Omental fat pad (tissue), 3 donors: ENCODE measurements at regions not wholly inside any gene's neighbourhood (a gene's known extent, or its start where the extent isn't known, plus 50 kb on each side); places are given as distances from the start of the nearest gene placed in this dataset.

Source experiments
- ATAC-seq: fragments of 150-250 bp; one replicate; pipeline ENCODE4 v1.9.1; 2016; ENCODE audit warnings: mild to moderate bottlenecking, moderate library complexity; ENCODE audit not compliant: low FRiP score
- DNase-seq: peaks from one replicate; pipeline ENCODE4 v3.0.0-alpha.2; 2019; ENCODE audit warnings: low spot score
- TF ChIP-seq, protein P1 (sequence below), 3 donors: fragments of 450-650 bp; IDR thresholded peaks; one replicate each; pipeline ENCODE4 v1.5.1; 2016 to 2017; ENCODE audit warnings: antibody characterized with exemption in 3 of 3, mild to moderate bottlenecking in 3 of 3, moderate library complexity in 2 of 3

DNA sequence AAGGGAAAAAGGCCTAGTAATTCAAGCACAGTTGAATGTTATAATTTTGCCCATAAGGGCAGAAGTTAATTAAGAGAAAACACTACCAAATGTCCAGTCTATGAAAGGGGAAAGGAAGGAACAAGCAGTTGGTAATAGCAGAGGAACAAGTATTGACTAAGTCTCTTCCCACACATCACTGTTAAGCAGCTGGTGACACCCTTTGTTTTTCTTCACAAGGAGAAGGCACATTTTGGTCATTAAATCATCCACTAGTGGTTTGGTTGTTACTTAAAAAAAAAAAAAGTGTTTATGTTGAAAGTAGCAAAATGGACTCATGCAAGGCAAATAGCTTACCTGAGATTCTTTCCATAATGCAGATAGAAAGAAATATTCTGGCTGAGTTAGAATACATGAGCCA, 321.4 kb upstream of the NECTIN3 start:
- DNase-seq (no peak), ATAC-seq (no peak)

DNA sequence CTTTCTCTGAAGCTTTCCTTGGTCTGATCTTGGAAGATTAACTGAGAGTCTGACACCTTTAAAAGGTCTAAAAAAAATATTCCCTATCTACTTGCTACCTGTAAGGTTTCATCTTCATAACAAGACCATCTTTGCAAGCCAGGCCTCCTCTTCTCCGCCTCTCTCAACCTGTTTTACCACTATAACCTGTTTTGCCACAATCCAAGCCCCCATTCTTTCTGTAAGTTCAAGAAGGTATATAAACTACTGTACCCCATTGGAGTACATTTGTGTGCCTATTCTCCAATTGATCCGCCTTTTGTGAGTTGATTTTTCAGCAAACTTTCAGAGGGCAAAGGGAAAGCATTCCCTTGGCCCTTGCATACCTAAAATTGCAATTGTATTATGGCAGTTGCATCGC, 319.3 kb upstream of the NECTIN3 start:
- no peak for DNase-seq
- TF ChIP-seq, protein P1, sequence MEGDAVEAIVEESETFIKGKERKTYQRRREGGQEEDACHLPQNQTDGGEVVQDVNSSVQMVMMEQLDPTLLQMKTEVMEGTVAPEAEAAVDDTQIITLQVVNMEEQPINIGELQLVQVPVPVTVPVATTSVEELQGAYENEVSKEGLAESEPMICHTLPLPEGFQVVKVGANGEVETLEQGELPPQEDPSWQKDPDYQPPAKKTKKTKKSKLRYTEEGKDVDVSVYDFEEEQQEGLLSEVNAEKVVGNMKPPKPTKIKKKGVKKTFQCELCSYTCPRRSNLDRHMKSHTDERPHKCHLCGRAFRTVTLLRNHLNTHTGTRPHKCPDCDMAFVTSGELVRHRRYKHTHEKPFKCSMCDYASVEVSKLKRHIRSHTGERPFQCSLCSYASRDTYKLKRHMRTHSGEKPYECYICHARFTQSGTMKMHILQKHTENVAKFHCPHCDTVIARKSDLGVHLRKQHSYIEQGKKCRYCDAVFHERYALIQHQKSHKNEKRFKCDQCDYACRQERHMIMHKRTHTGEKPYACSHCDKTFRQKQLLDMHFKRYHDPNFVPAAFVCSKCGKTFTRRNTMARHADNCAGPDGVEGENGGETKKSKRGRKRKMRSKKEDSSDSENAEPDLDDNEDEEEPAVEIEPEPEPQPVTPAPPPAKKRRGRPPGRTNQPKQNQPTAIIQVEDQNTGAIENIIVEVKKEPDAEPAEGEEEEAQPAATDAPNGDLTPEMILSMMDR (IDR thresholded peaks at IDR 0.05) = no peak
- ATAC-seq = no peak

More for the DNA sequence above, 321.4 kb upstream of the NECTIN3 start:
- TF ChIP-seq, protein P1 (IDR thresholded peaks at IDR 0.05) = no peak

DNA sequence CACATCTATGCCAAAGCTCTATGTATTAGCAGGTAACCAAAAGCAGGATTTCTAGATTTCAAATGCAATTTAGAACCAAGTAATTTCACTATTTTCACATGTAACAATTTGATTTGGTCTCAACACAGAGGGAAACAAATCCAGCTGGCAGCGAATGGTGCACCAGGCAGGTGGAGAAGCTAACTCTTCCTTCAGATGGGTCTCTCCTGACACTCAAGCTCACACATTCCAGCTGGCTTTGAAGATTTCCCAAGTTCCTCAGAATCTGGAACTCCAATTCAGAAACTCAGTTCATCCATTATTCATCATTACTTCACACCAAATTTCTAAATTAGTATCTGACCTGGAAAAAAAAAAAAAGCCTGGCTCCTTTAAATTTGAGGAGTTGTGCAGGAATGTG, 318.1 kb upstream of the NECTIN3 start:
- TF ChIP-seq, protein P1 (IDR thresholded peaks at IDR 0.05) = no peak
- DNase-seq (no peak), ATAC-seq (no peak)

DNA sequence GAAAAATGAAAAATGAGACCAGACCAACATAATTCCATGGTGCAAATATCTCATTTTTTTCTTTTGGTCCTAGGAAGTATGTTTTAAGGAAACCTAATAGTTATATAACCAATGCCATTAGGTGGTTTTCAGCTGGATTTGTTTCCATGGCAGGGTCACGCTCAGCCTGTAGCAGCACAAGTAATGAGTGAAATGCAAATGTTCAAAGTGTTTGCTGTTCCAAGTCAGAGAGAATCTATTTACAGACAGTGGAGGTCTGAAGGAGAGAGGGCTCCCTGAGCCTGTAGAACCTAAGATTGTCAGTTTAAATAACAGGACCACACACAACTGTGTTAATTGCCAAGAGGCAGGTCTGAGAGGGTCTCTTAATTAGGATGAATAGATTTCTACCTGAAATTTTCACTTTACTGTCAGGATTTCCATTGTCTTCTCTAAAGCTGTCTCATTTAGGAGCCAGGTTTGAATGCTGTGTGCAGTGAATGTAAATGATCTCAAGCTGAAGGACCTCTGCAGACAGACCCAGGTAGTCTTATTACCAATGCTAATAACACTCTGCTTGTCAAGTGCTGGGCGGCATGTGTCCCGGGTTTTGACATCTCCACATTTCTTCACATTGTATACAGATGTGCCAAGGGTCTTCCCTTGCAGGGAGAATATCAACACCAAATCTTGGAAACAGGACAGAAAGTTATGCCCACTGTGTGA, 317.3 kb upstream of the NECTIN3 start:
- DNase-seq (no peak), ATAC-seq (no peak)
- TF ChIP-seq, protein P1 (IDR thresholded peaks at IDR 0.05) = no peak

DNA sequence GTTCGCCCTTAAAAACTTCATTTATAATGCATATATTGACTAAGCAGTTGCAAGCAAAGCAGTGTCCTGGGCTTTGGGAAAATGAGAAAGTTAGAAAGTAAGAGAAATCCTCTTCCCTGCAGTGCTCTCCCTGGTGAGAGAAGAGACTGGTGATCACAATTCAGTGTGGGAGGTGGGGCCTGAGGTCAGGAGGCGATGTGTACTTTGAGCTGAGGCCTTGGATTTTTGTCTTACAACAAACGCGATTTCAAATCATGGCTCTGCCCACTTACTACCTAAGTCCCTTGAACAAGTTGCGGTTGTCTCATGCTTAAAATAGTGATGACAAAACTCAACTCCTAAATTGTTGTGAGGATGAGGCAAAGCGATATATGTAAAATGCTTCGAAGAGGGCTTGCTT, 316.3 kb upstream of the NECTIN3 start:
- TF ChIP-seq, protein P1 (IDR thresholded peaks at IDR 0.05) = no peak
- DNase-seq = no peak
- no peak for ATAC-seq

DNA sequence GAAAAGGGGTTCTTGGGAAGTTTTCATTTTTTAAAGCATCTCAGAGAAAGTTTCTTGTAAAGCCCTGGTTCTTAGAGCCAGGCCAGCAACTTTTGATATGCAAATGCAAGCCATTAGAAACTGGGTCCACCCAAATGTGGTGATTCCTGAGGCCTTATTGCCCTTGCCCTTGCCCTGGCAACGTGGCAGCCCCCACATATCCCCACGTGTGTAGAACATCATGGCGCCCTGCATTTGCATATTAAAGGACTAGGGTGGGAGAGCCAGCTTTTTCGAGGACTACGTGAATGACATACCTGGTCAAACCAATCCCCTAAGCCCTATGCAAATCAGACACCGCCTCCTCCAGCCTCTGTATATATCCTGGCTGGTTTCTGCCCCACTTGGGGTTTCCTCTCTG, 314.9 kb upstream of the NECTIN3 start:
- ATAC-seq (no peak), DNase-seq (no peak)
- TF ChIP-seq, protein P1 (IDR thresholded peaks at IDR 0.05) = no peak

DNA sequence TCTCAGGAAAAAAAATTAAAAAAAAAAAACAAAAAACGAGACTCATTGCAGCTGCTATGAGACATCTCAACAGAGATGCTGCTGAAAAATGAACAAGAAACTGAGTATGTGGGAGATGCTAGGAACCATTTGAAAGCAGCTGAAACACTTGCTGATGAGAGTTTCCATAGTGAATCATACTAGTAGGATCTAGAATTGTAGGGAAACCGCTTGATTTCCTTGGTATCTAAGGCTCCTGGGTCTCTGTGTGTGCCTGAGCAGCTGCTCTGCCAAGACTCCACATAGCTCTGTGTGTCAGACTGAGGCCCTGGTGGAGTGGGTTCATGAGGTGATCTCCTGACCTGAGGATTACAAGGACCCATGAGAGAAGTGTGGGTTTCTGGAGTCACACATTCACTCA, 313.4 kb upstream of the NECTIN3 start:
- TF ChIP-seq, protein P1 (IDR thresholded peaks at IDR 0.05) = no peak
- no peak for ATAC-seq
- no peak for DNase-seq
